CD4-positive, CD25-positive, alpha-beta regulatory T cell (primary cell): ENCODE measurements at regions not wholly inside any gene's neighbourhood (a gene's known extent, or its start where the extent isn't known, plus 50 kb on each side); places are given as distances from the start of the nearest gene placed in this dataset.
A peak's percentile ranks its signal among the peaks of the same experiment; 100 is the strongest.

ENCODE experiments used
- ATAC-seq, 2 donors: fragments of 150-1000 bp; cut with Tn5 transposase; one replicate each; pipeline ENCODE4 v1.10.0; 2021; ENCODE audit warnings: low read depth in 2 of 2, moderate number of reproducible peaks in 2 of 2, moderate library complexity in 1 of 2
- DNase-seq, 3 donors: peaks; one replicate each; pipeline versions ENCODE4 v3.0.0 to v3.0.0-alpha.2; 2012 to 2022; ENCODE audit warnings: mixed read lengths in 1 of 3
- H3K27ac ChIP-seq: one replicate; pipeline ENCODE4 v1.7.0; 2013; ENCODE audit warnings: mild to moderate bottlenecking, low read length; ENCODE audit not compliant: insufficient read depth, poor library complexity, severe bottlenecking
- H3K27me3 ChIP-seq: one replicate; pipeline ENCODE4 v1.7.0; 2013; ENCODE audit warnings: low read length; ENCODE audit not compliant: control insufficient read depth, insufficient read depth
- H3K36me3 ChIP-seq: one replicate; pipeline ENCODE4 v1.7.0; 2013; ENCODE audit warnings: mild to moderate bottlenecking, low read length, moderate library complexity; ENCODE audit not compliant: control insufficient read depth, insufficient read depth
- H3K4me1 ChIP-seq: 2 replicates; pipeline ENCODE4 v1.7.0; 2013; ENCODE audit warnings: mild to moderate bottlenecking, low read length; ENCODE audit not compliant: insufficient read depth, control insufficient read depth, poor library complexity, severe bottlenecking
- H3K4me3 ChIP-seq: one replicate; pipeline ENCODE4 v1.7.0; 2013; ENCODE audit warnings: low read depth, mild to moderate bottlenecking, low read length, moderate library complexity
- H3K9me3 ChIP-seq, 2 experiments: 1 replicate in 1 of 2; 2 replicates in 1 of 2; pipeline ENCODE4 v1.7.0; 2013; ENCODE audit warnings: low read length in 2 of 2, mild to moderate bottlenecking in 1 of 2, moderate library complexity in 1 of 2; ENCODE audit not compliant: control insufficient read depth in 2 of 2
- H3K27ac Mint-ChIP-seq, 3 donors: one replicate each; pipeline ENCODE4 v1.8.0; 2020 to 2022; ENCODE audit warnings: mild to moderate bottlenecking in 3 of 3, mixed read lengths in 3 of 3, moderate library complexity in 2 of 3
- H3K27me3 Mint-ChIP-seq: one replicate; pipeline ENCODE4 v1.8.0; 2022; ENCODE audit warnings: mild to moderate bottlenecking, mixed read lengths
- H3K36me3 Mint-ChIP-seq: one replicate; pipeline ENCODE4 v1.8.0; 2020; ENCODE audit warnings: mixed read lengths
- H3K4me1 Mint-ChIP-seq, 4 donors: one replicate each; pipeline ENCODE4 v1.8.0; 2020 to 2022; ENCODE audit warnings: mixed read lengths in 4 of 4, mild to moderate bottlenecking in 1 of 4
- H3K4me3 Mint-ChIP-seq, 4 donors: one replicate each; pipeline ENCODE4 v1.8.0; 2020 to 2022; ENCODE audit warnings: mild to moderate bottlenecking in 4 of 4, mixed read lengths in 4 of 4, moderate library complexity in 3 of 4
- H3K9me3 Mint-ChIP-seq, 7 donors: one replicate each; pipeline ENCODE4 v1.8.0; 2020 to 2022; ENCODE audit warnings: mixed read lengths in 7 of 7, mild to moderate bottlenecking in 3 of 7, moderate library complexity in 2 of 7

GRCh38 chr1:38272515-38272914, 225.9 kb upstream of the POU3F1 start:
- Histone ChIP-seq H3K9me3 (no peaks in the 10 kb centered on the region), H3K4me1 (no peaks in the 10 kb centered on the region), H3K27me3 (peaks cover 7% of the 10 kb centered on the region), H3K4me3 (no peak overlapping the region), H3K27ac (no peak overlapping the region), H3K36me3 (no peaks in the 10 kb centered on the region)
- no peak overlapping the region for H3K4me3 Mint-ChIP-seq
- H3K4me1 Mint-ChIP-seq: no peaks in the 10 kb centered on the region
- H3K36me3 Mint-ChIP-seq: no peaks in the 10 kb centered on the region
- DNase-seq: no peak
- peaks cover 0 to 4% (median 1%) of the 10 kb centered on the region in 7 donors for H3K9me3 Mint-ChIP-seq
- no peak for ATAC-seq
- no peak overlapping the region for H3K27ac Mint-ChIP-seq
- H3K27me3 Mint-ChIP-seq: peaks cover 19% of the 10 kb centered on the region

DNA sequence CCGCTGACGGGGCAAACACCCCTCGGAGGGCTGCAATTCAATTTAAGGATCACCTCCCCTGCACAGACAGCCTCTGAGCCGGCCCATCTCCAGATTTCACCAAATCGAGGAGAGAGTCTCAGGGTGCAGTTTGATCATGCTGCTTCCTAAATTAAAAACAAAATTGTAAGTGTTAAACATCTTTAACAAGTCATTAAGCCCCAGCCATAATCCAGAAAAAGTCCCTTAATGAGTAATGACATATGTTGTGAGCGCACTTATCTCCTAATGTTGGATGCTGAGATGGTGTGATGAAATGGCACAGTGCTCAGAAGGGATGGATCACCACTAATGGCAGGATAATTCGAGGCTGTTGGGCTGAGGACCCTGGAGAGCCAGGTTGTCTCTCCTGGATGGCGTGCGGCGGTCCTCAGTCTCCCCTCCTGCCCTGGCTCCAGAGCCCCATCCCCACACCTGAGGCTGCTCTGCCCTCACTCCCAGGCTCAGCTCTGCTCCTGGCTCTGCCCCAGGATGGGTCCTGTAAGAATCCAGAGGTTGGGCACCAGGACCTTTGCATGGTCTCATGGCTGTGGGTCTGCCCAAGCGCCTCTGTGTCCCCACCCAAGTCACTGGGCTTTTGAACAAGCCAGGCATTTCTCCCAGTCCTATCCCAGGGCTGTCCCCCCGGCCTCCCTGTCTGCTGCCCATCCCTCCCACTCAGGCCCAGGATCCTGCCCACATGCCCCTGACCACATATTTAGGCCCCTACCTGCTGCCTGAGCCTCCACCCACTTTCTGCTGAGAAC, 224.4 kb upstream of the POU3F1 start:
- H3K27ac Mint-ChIP-seq: no peak overlapping the region

DNA sequence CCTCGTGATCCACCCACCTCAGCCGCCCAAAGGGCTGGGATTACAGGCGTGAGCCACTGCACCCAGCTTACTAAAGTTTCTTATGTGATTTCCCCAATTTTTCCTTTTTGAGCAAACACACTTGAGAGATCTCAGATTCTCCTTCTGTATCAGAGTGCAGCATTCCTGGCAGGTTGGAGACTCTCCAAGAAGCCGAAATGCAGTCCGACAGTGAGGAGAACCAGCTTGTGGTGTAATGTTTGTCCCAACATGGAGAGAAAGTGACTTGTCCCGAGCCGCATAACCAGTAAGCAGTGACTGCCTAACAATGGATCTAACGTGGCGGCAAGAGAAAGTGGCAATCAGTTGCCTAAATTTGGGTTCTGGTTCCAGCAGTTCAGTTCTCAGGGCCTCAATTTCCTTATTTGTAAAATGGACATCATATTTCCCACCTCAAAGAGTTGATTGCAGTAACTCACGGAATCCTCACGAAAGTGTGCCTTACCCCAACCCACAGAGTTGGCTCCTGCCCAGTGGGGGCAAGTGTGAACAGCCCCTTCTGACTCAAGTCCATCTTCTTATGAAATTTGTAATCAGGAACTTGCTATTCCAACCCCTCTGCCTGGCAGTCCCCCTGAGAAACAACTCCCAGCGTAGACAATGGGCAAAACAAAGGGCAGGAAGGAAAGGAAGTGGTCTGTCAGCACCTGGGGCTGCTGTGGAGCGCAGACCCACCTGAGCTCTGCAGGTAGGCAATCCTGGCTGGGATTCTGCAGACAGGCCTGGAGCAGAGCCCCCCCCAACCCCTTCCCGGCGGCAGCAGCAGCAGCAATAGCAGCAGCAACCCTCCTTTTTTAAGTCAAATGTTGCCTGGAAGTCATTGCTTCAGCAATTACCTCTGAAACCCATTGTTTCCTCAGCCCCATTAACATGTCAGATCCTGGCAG, 223.6 kb upstream of the POU3F1 start:
- H3K4me1 Mint-ChIP-seq: no peaks in the 10 kb centered on the region
- no peak overlapping the region for H3K27ac Mint-ChIP-seq
- peaks cover 28% of the 10 kb centered on the region for H3K27me3 Mint-ChIP-seq
- Histone ChIP-seq H3K27me3 (peaks cover 4% of the 10 kb centered on the region), H3K27ac (no peak overlapping the region), H3K9me3 (no peaks in the 10 kb centered on the region), H3K36me3 (no peaks in the 10 kb centered on the region), H3K4me1 (no peaks in the 10 kb centered on the region), H3K4me3 (no peak overlapping the region)
- no peak for DNase-seq
- H3K4me3 Mint-ChIP-seq: no peak overlapping the region
- no peaks in the 10 kb centered on the region for H3K36me3 Mint-ChIP-seq
- ATAC-seq: no peak
- peaks cover 0 to 1% (median 0%) of the 10 kb centered on the region in 7 donors for H3K9me3 Mint-ChIP-seq

More for the DNA sequence above, 224.4 kb upstream of the POU3F1 start:
- H3K27ac ChIP-seq: no peak overlapping the region
- Mint-ChIP-seq H3K36me3 (no peaks in the 10 kb centered on the region), H3K9me3 (peaks cover 0 to 1% (median 0%) of the 10 kb centered on the region in 7 donors), H3K4me3 (no peak overlapping the region), H3K4me1 (no peaks in the 10 kb centered on the region), H3K27me3 (peaks cover 22% of the 10 kb centered on the region)
- no peak for DNase-seq
- H3K9me3 ChIP-seq: no peaks in the 10 kb centered on the region
- H3K27me3 ChIP-seq: peaks cover 7% of the 10 kb centered on the region
- H3K4me1 ChIP-seq: no peaks in the 10 kb centered on the region
- ATAC-seq: no peak
- H3K36me3 ChIP-seq: no peaks in the 10 kb centered on the region
- H3K4me3 ChIP-seq: no peak overlapping the region

DNA sequence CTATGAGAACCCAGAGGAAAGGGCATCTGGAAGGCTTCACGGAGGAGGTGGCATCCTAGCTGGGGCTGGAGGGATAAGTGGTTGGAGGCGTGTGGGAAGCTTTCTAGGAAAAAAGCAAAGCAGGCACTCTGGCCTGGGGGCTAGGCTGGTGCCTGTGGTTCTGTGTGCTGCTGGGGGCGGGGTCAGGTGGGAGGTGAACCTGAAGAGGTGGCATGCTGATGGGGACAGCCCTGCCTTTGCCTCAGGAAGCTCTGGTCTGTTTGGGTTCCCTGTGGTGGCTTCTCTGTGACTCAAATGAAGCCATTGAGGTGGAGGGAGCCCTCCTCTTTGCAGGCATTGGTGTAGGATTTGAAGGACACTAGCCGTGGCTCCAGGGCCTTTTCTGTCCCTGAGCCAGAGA, 221.6 kb upstream of the POU3F1 start:
- no peaks in the 10 kb centered on the region for H3K27me3 ChIP-seq
- no peaks in the 10 kb centered on the region for H3K9me3 ChIP-seq
- H3K27ac ChIP-seq: no peak overlapping the region
- no peaks in the 10 kb centered on the region for H3K9me3 Mint-ChIP-seq
- H3K4me1 ChIP-seq: no peaks in the 10 kb centered on the region
- H3K27me3 Mint-ChIP-seq: peaks cover 28% of the 10 kb centered on the region
- no peak overlapping the region for H3K27ac Mint-ChIP-seq
- H3K4me3 ChIP-seq: no peak overlapping the region
- no peaks in the 10 kb centered on the region for H3K4me1 Mint-ChIP-seq
- ATAC-seq (no peak), DNase-seq (no peak)
- no peak overlapping the region for H3K4me3 Mint-ChIP-seq
- H3K36me3 ChIP-seq: no peaks in the 10 kb centered on the region
- H3K36me3 Mint-ChIP-seq: no peaks in the 10 kb centered on the region

- no peaks in the 10 kb centered on the region for H3K27me3 ChIP-seq
- H3K4me1 Mint-ChIP-seq: no peaks in the 10 kb centered on the region
Measured at GRCh38 chr1:38267037-38268036, 220.7 kb upstream of the POU3F1 start.

DNA sequence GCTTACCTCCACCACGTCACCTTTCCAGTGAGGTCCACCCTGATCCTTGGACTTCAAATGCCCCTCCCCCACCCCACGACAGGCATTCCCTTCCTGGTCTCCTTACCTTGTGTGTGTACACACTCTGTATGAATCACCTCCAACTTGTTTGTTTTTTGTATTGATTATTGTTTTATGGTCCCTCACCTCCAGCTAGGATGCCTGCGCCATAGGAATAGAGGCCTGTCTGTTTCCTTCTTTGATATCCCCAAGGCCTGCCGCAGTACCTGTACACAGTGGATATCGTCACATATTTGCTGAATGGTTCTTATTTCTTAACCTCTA, 219.6 kb upstream of the POU3F1 start:
- Histone ChIP-seq H3K27ac (no peak overlapping the region), H3K36me3 (no peaks in the 10 kb centered on the region), H3K27me3 (no peaks in the 10 kb centered on the region), H3K4me3 (no peak overlapping the region), H3K4me1 (no peaks in the 10 kb centered on the region), H3K9me3 (no peaks in the 10 kb centered on the region)
- no peak overlapping the region for H3K27ac Mint-ChIP-seq
- H3K27me3 Mint-ChIP-seq: peaks cover 14% of the 10 kb centered on the region
- no peaks in the 10 kb centered on the region for H3K9me3 Mint-ChIP-seq
- ATAC-seq (no peak), DNase-seq (no peak)
- H3K36me3 Mint-ChIP-seq: no peaks in the 10 kb centered on the region
- H3K4me1 Mint-ChIP-seq: no peaks in the 10 kb centered on the region
- H3K4me3 Mint-ChIP-seq: peak overlapping the region in 1 of 4 donors; percentile 18

More at GRCh38 chr1:38267037-38268036, 220.7 kb upstream of the POU3F1 start:
- no peaks in the 10 kb centered on the region for H3K4me1 ChIP-seq
- Mint-ChIP-seq H3K27ac (no peak overlapping the region), H3K36me3 (no peaks in the 10 kb centered on the region), H3K4me3 (no peak overlapping the region), H3K9me3 (no peaks in the 10 kb centered on the region), H3K27me3 (peaks cover 20% of the 10 kb centered on the region)
- H3K4me3 ChIP-seq: no peak overlapping the region
- no peaks in the 10 kb centered on the region for H3K36me3 ChIP-seq
- DNase-seq (no peak), ATAC-seq (no peak)
- no peaks in the 10 kb centered on the region for H3K9me3 ChIP-seq
- H3K27ac ChIP-seq: no peak overlapping the region
